HepG2 (cell line): ENCODE measurements at regions not wholly inside any gene's neighbourhood (a gene's known extent, or its start where the extent isn't known, plus 50 kb on each side); places are given as distances from the start of the nearest gene placed in this dataset.

Experiments
- ATAC-seq: fragments of 200-7000 bp; cut with Tn5 transposase; 3 replicates; pipeline ENCODE4 v1.9.1; 2020; ENCODE audit warnings: mild to moderate bottlenecking, moderate library complexity
- BruUV-seq: library from RNA; stranded (reverse); fragments of 400-500 nt; replicated peaks from 2 replicates; lab custom pipeline; 2021; lab: Mats Ljungman, UMichigan
- CTCF ChIA-PET: fragments of 300-600 bp; formaldehyde crosslinking; extraction: SDS; loops from one replicate; lab custom pipeline; 2021; ENCODE audit warnings: low total read pairs, inconsistent platforms, low intra/inter-chr PET ratio; lab: Yijun Ruan, JAX
- POLR2A ChIA-PET: fragments of 350-600 bp; sonication (Branson Sonifier 250); formaldehyde crosslinking; loops from one replicate; lab custom pipeline; 2020; ENCODE audit warnings: antibody characterized with exemption, inconsistent platforms; lab: Yijun Ruan, JAX
- DNase-seq: peaks from one replicate; pipeline ENCODE4 v3.0.0-alpha.2; 2015; ENCODE audit warnings: low spot score
- FAIRE-seq: peaks from 3 replicates; lab custom pipeline; 2011; peaks lifted over from hg19 to GRCh38; lab: Jason Lieb, UNC
- H2AFZ ChIP-seq: one replicate; pipeline ENCODE4 v1.6.1; 2011; ENCODE audit warnings: low read length, inconsistent platforms
- H3K27ac ChIP-seq: fragments of 300-600 bp; 3 replicates; pipeline ENCODE4 v1.8.0; 2011; ENCODE audit warnings: mixed run types, mild to moderate bottlenecking, mixed read lengths, low read length, inconsistent platforms; ENCODE audit not compliant: insufficient read depth; ENCODE audit errors: extremely low read length
- H3K27me3 ChIP-seq, 2 experiments: fragments of 200-600 bp in 1 of 2; 2 replicates in 1 of 2; 3 replicates in 1 of 2; pipeline versions ENCODE4 v1.6.0 to v1.8.0; 2011; ENCODE audit warnings: low read length in 2 of 2, mild to moderate bottlenecking in 2 of 2, moderate library complexity in 2 of 2, inconsistent platforms in 1 of 2; ENCODE audit not compliant: insufficient read depth in 2 of 2, control insufficient read depth in 1 of 2
- H3K36me3 ChIP-seq, 2 experiments: fragments of 200-600 bp in 1 of 2; replicated peaks in 1 of 2; 2 replicates in 1 of 2; 3 replicates in 1 of 2; pipeline versions ENCODE4 v1.5.1 to v1.8.0; 2011; ENCODE audit warnings: low read length in 2 of 2, inconsistent platforms in 1 of 2; ENCODE audit not compliant: insufficient read depth in 2 of 2, control insufficient read depth in 1 of 2
- H3K4me1 ChIP-seq: 2 replicates; pipeline ENCODE4 v1.5.1; 2012; ENCODE audit warnings: low read length, inconsistent platforms; ENCODE audit not compliant: insufficient read depth
- H3K4me2 ChIP-seq: 2 replicates; pipeline ENCODE4 v1.6.0; 2011; ENCODE audit warnings: low read depth, low read length, inconsistent platforms
- H3K4me3 ChIP-seq, 3 experiments: fragments of 200-600 bp in 1 of 3; sonication (generic), shearing (Covaris generic) in 1 of 3; replicated peaks in 1 of 3; 2 replicates each; pipeline ENCODE4 v1.5.1; 2011 to 2016; ENCODE audit warnings: low read length in 3 of 3, inconsistent platforms in 2 of 3, low read depth in 2 of 3, mild to moderate bottlenecking in 2 of 3, control low read depth in 1 of 3, mixed read lengths in 1 of 3; ENCODE audit not compliant: insufficient read depth in 1 of 3
- H3K79me2 ChIP-seq: one replicate; pipeline ENCODE4 v1.6.1; 2011; ENCODE audit warnings: low read length, inconsistent platforms; ENCODE audit not compliant: insufficient read depth
- H3K9ac ChIP-seq: 2 replicates; pipeline ENCODE4 v1.6.0; 2011; ENCODE audit warnings: mild to moderate bottlenecking, low read depth, low read length, inconsistent platforms; ENCODE audit not compliant: insufficient read depth
- H3K9me3 ChIP-seq: 2 replicates; pipeline ENCODE4 v1.5.1; 2012; ENCODE audit warnings: mild to moderate bottlenecking, low read length
- H4K20me1 ChIP-seq: 2 replicates; pipeline ENCODE4 v1.6.0; 2011; ENCODE audit warnings: inconsistent platforms, mild to moderate bottlenecking, low read length, moderate library complexity; ENCODE audit not compliant: insufficient read depth
- ATF4 ChIP-seq, 2 experiments: fragments of 450-650 bp in 1 of 2; sonication (generic) in 1 of 2; formaldehyde crosslinking; IDR thresholded peaks; 2 replicates each; pipeline versions ENCODE4 v1.5.0 to v1.8.0; 2020 to 2022; ENCODE audit warnings: mild to moderate bottlenecking in 1 of 2, missing genetic modification reagents in 1 of 2
- IKZF5 ChIP-seq: IDR thresholded peaks from 2 replicates; pipeline ENCODE4 v1.6.1; 2018; ENCODE audit warnings: missing genetic modification reagents, mild to moderate bottlenecking, missing compliant biosample characterization
- RNF2 ChIP-seq: fragments of 450-650 bp; conservative IDR thresholded peaks from 2 replicates; pipeline ENCODE4 v1.6.1; 2016; ENCODE audit warnings: low read depth
- SMAD3 ChIP-seq: sonication (generic); formaldehyde crosslinking; IDR thresholded peaks from 2 replicates; pipeline ENCODE4 v1.4.0; 2020; ENCODE audit warnings: missing genetic modification reagents
- SMARCE1 ChIP-seq: fragments of 450-650 bp; IDR thresholded peaks from 2 replicates; pipeline ENCODE4 v1.6.1; 2017; ENCODE audit warnings: borderline replicate concordance
- SUZ12 ChIP-seq: fragments of 150-350 bp; IDR thresholded peaks from 2 replicates; pipeline ENCODE4 v1.6.1; 2014; ENCODE audit warnings: low read depth, low read length
- UBTF ChIP-seq: sonication (generic); formaldehyde crosslinking; IDR thresholded peaks from 2 replicates; pipeline ENCODE4 v1.4.0; 2020; ENCODE audit warnings: mild to moderate bottlenecking, missing genetic modification reagents
- WGBS: methylation state at CpG from one replicate; pipeline ENCODE4 v1.1.6; 2017; ENCODE audit warnings: low lambda C conversion rate; 5-methylcytosine and 5-hydroxymethylcytosine counted together
- in situ Hi-C: cut with HindIII; loops from 2 replicates; pipeline ENCODE4 v1.10.0; 2017; ENCODE audit warnings: low pct_unique_long_range_greater_than_20kb; ENCODE audit not compliant: extremely low pct_ligation_motif_present
- intact Hi-C: fragments of 100-400 bp; cut with micrococcal nuclease; formaldehyde crosslinking; loops from one replicate; pipeline ENCODE4 v1.10.0; 2022; ENCODE audit not compliant: unreplicated experiment

- Histone ChIP-seq H3K4me3 (no peak overlapping the region), H3K9ac (no peak overlapping the region), H2AFZ (no peak overlapping the region), H3K36me3 (no peaks in the 10 kb centered on the region), H3K79me2 (no peaks in the 10 kb centered on the region)
- in situ Hi-C loops (no loop called here), intact Hi-C loops (no loop called here)
- POLR2A ChIA-PET = no interaction called here
- no TSS peak for BruUV-seq
- WGBS = 3% methylated on average over 2 of the region's 2 CpGs
- CTCF ChIA-PET = no interaction called here
- TF ChIP-seq UBTF (no peak), SUZ12 (no peak), RNF2 (no peak), SMARCE1 (no peak), IKZF5 (no peak), ATF4 (CRISPR knock-in tag; IDR thresholded peaks at IDR 0.05) (no peak), SMAD3 (CRISPR knock-in tag) (no peak)
- TF ChIP-seq, all 625 proteins: peak for 0
- H3K27me3 ChIP-seq = no peaks in the 10 kb centered on the region
- H4K20me1 ChIP-seq = no peaks in the 10 kb centered on the region
- FAIRE-seq (no peak), DNase-seq (no peak), ATAC-seq (no peak)
- no peaks in the 10 kb centered on the region for H3K4me1 ChIP-seq
- no peak overlapping the region for H3K27ac ChIP-seq
- H3K9me3 ChIP-seq = no peaks in the 10 kb centered on the region
- H3K4me2 ChIP-seq = no peak overlapping the region
Observed at GRCh38 chr18:25927830-25928229, 162.6 kb downstream of the SS18 start.
